Body of pancreas (tissue), 4 donors: ENCODE measurements at regions not wholly inside any gene's neighbourhood (a gene's known extent, or its start where the extent isn't known, plus 50 kb on each side); places are given as distances from the start of the nearest gene placed in this dataset.

Experiments
- POLR2A ChIP-seq, 3 donors: fragments of 450-650 bp; IDR thresholded peaks; one replicate each; pipeline ENCODE4 v1.6.1; 2016; ENCODE audit warnings: antibody characterized with exemption in 3 of 3, mild to moderate bottlenecking in 2 of 3
- TF ChIP-seq, protein P1 (sequence below), 7 experiments: fragments of 450-650 bp in 4 of 7; fragments of 200-600 bp in 3 of 7; sonication (generic) in 3 of 7; IDR thresholded peaks; one replicate each; pipeline ENCODE4 v1.5.1; 2016 to 2019; ENCODE audit warnings: antibody characterized with exemption in 7 of 7

DNA sequence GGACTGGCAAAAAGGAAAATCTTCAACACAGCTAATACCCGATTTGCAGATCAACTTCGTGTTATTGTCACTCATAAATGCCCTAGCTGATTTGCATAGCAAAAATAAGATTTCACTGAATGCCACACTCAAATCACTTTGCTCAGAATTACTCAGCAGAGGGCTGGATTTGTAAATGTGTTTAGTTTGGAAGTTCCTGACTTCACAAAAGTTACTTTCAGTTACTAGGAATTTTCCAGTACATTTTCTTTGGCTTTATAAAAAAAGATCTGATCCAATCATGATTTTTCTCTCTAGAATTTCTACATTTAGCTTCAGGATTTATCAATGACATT, 433.3 kb upstream of the ID2 start:
- TF ChIP-seq, protein P1, sequence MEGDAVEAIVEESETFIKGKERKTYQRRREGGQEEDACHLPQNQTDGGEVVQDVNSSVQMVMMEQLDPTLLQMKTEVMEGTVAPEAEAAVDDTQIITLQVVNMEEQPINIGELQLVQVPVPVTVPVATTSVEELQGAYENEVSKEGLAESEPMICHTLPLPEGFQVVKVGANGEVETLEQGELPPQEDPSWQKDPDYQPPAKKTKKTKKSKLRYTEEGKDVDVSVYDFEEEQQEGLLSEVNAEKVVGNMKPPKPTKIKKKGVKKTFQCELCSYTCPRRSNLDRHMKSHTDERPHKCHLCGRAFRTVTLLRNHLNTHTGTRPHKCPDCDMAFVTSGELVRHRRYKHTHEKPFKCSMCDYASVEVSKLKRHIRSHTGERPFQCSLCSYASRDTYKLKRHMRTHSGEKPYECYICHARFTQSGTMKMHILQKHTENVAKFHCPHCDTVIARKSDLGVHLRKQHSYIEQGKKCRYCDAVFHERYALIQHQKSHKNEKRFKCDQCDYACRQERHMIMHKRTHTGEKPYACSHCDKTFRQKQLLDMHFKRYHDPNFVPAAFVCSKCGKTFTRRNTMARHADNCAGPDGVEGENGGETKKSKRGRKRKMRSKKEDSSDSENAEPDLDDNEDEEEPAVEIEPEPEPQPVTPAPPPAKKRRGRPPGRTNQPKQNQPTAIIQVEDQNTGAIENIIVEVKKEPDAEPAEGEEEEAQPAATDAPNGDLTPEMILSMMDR (IDR thresholded peaks at IDR 0.05), result no peak
- TF ChIP-seq POLR2A (IDR thresholded peaks at IDR 0.05), result no peak
